GM21526 (cell line): ENCODE measurements at regions not wholly inside any gene's neighbourhood (a gene's known extent, or its start where the extent isn't known, plus 50 kb on each side); places are given as distances from the start of the nearest gene placed in this dataset.
"Not testable (repeated sequence)": the region's sequence is repeated elsewhere in the genome, so short reads cannot be mapped to it uniquely, and the experiment has no call there.

Source experiments
- ATAC-seq: cut with Tn5 transposase; IDR thresholded peaks from one replicate; pipeline ENCODE4 v1.9.1; 2021; ENCODE audit warnings: moderate library complexity; ENCODE audit not compliant: unreplicated experiment, low FRiP score

GRCh38 chr5:153187503-153187902, 303.0 kb upstream of the GRIA1 start:
- ATAC-seq: peak; percentile 67

GRCh38 chr5:153206361-153206760, 284.1 kb upstream of the GRIA1 start:
- no peak for ATAC-seq

GRCh38 chr5:153209016-153209415, 281.5 kb upstream of the GRIA1 start:
- ATAC-seq: no peak

- no peak for ATAC-seq
Measured at GRCh38 chr5:153209687-153210086, 280.8 kb upstream of the GRIA1 start.

GRCh38 chr5:153211076-153211475, 279.4 kb upstream of the GRIA1 start:
- no peak for ATAC-seq

GRCh38 chr5:153212471-153212870, 278.0 kb upstream of the GRIA1 start:
- no peak for ATAC-seq

GRCh38 chr5:153222936-153223335, 267.5 kb upstream of the GRIA1 start:
- ATAC-seq: no peak

- no peak for ATAC-seq
Measured at GRCh38 chr5:153223376-153223775, 267.1 kb upstream of the GRIA1 start.

- ATAC-seq: no peak
Measured at GRCh38 chr5:153224651-153225050, 265.8 kb upstream of the GRIA1 start.

GRCh38 chr5:153233933-153234332, 256.5 kb upstream of the GRIA1 start:
- ATAC-seq: no peak

- ATAC-seq: no peak
Measured at GRCh38 chr5:153236319-153236718, 254.2 kb upstream of the GRIA1 start.

GRCh38 chr5:153237671-153238332, 252.7 kb upstream of the GRIA1 start:
- ATAC-seq: peak; percentile 76

GRCh38 chr5:153257381-153257780, 233.1 kb upstream of the GRIA1 start:
- no peak for ATAC-seq

GRCh38 chr5:153258469-153258868, 232.0 kb upstream of the GRIA1 start:
- no peak for ATAC-seq

- no peak for ATAC-seq
Measured at GRCh38 chr5:153267506-153267905, 223.0 kb upstream of the GRIA1 start.

- ATAC-seq: no peak
Measured at GRCh38 chr5:153275695-153276094, 214.8 kb upstream of the GRIA1 start.

GRCh38 chr5:153276151-153276550, 214.3 kb upstream of the GRIA1 start:
- no peak for ATAC-seq

GRCh38 chr5:153296251-153296844, 194.1 kb upstream of the GRIA1 start:
- not testable (repeated sequence) for ATAC-seq

GRCh38 chr5:153299891-153300290, 190.6 kb upstream of the GRIA1 start:
- no peak for ATAC-seq

- no peak for ATAC-seq
Measured at GRCh38 chr5:153308282-153308681, 182.2 kb upstream of the GRIA1 start.

GRCh38 chr5:153318556-153318955, 171.9 kb upstream of the GRIA1 start:
- ATAC-seq: no peak

- ATAC-seq: no peak
Measured at GRCh38 chr5:153321478-153321877, 169.0 kb upstream of the GRIA1 start.
